ENCODE measurements at regions not wholly inside any gene's neighbourhood (a gene's known extent, or its start where the extent isn't known, plus 50 kb on each side); places are given as distances from the start of the nearest gene placed in this dataset.
"Not testable (repeated sequence)": the region's sequence is repeated elsewhere in the genome, so short reads cannot be mapped to it uniquely, and the experiment has no call there.

DNA sequence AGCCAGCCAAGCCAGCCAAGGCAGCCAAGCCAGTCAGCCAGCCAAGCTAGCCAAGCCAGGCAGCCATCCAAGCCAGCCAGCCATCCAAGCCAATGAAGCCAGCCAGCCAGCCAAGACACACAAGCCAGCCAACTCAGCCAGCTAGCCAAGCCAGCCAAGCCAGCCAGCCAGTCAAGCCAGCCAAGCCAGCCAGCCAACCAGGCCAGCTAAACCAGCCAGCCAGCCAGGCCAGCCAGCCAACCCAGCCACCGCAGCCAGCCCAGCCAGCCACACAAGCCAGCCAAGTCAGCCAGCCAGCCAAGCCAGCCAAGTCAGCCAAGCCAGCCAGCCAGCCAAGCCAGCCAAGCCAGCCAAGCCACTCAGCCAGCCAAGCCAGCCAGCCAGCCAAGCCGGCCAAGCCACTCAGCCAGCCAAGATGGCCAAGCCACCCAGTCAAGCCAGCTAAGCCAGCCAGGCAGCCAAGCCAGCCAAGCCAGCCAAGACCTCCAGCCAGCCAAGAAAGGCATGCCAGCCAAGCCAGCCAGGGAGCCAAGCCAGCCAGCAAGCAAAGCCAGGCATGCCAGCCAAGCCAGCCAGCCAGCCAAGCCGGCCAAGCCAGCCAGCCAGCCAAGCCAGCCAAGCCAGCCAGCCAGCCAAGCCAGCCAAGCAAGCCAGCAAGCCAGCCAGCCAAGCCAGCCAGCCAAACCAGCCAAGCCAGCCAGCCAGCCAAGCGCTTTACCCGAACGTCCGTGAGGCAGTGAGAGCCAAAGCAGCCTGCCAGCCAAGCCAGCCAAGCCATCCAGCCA lies 335.7 kb upstream of the PLGLB2 start:
- not testable (repeated sequence) for H3K36me3 ChIP-seq (ENCODE audit: insufficient read depth); H2AFZ ChIP-seq (ENCODE audit: low read depth); H4K20me1 ChIP-seq (ENCODE audit: insufficient read depth); H3K27me3 ChIP-seq (ENCODE audit: insufficient read depth, low read depth); H3K4me2 ChIP-seq; H3K4me1 ChIP-seq (ENCODE audit: low read depth, poor library complexity, severe bottlenecking); H3K79me2 ChIP-seq (ENCODE audit: insufficient read depth, low read depth); H3K4me3 ChIP-seq (IDR thresholded peaks at IDR 0.05; ENCODE audit: insufficient read depth, low read depth, low read length); H3K9ac ChIP-seq; H3K27ac ChIP-seq

GRCh38 chr2:87414331-87414730 lies 333.6 kb upstream of the PLGLB2 start:
- not testable (repeated sequence) for H3K4me1 ChIP-seq (ENCODE audit: low read depth, poor library complexity, severe bottlenecking); H2AFZ ChIP-seq (ENCODE audit: low read depth); H3K36me3 ChIP-seq (ENCODE audit: insufficient read depth); H3K27ac ChIP-seq; H3K79me2 ChIP-seq (ENCODE audit: insufficient read depth, low read depth); H3K4me2 ChIP-seq; H4K20me1 ChIP-seq (ENCODE audit: insufficient read depth); H3K4me3 ChIP-seq (IDR thresholded peaks at IDR 0.05; ENCODE audit: insufficient read depth, low read depth, low read length); H3K27me3 ChIP-seq (ENCODE audit: insufficient read depth, low read depth); H3K9ac ChIP-seq

DNA sequence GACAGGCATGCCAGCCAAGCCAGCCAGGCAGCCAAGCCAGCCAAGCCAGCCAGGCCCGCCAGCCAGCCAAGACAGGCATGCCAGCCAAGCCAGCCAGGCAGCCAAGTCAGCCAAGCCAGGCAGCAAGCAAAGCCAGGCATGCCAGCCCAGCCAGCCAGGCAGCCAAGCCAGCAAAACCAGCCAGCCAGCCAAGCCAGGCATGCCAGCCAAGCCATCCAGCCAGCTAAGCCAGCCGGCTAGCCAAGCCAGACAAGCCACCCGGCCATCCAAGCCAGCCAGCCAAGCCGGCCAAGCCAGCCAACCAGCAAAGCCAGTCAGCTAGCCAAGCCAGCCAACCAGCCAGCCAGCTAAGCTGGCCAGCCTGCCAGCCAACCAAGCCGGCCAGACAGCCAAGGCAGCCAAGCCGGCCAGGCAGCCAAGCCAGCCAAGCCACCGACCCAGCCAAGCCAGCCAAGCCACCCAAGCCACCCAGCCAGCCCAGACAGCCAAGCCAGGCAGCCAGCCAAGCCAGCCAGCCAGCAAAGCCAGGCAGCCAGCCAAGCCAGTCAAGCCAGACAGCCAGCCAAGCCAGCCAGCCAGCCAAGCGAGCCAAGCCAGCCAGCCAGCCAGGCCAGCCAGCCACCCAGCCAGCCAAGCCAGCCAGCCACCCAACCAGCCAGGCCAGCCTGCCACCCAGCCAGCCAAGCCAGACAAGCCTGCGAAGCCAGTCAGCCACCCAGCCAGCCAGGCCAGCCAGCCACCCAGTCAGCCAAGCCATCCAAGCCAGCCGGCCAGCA lies 332.9 kb upstream of the PLGLB2 start:
- H3K4me3 ChIP-seq (IDR thresholded peaks at IDR 0.05; ENCODE audit: insufficient read depth, low read depth, low read length); H3K27ac ChIP-seq; H4K20me1 ChIP-seq (ENCODE audit: insufficient read depth); H3K4me2 ChIP-seq; H2AFZ ChIP-seq (ENCODE audit: low read depth); H3K27me3 ChIP-seq (ENCODE audit: insufficient read depth, low read depth); H3K79me2 ChIP-seq (ENCODE audit: insufficient read depth, low read depth); H3K4me1 ChIP-seq (ENCODE audit: low read depth, poor library complexity, severe bottlenecking); H3K9ac ChIP-seq; H3K36me3 ChIP-seq (ENCODE audit: insufficient read depth): not testable (repeated sequence)

DNA sequence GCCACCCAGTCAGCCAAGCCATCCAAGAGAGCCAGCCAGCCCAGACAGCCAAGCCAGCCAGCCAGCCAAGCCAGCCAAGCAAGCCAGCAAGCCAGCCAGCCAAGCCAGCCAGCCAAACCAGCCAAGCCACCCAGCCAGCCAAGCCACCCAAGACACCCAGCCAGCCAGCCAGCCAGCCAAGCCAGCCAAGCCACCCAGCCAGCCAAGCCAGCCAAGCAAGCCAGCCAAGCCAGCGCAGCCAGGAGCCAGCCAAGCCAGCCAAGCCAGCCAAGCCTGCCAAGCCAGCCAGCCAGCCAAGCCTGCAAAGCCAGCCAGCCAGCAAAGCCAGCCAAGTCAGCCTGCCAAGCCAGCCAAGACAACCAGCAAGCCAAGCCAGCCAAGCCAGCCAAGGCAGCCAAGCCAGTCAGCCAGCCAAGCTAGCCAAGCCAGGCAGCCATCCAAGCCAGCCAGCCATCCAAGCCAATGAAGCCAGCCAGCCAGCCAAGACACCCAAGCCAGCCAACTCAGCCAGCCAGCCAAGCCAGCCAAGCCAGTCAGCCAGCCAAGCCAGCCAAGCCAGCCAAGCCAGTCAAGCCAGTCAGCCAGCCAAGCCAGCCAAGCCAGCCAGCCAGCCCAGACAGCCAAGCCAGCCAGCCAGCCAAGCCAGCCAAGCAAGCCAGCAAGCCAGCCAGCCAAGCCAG lies 332.2 kb upstream of the PLGLB2 start:
- not testable (repeated sequence) for H3K36me3 ChIP-seq (ENCODE audit: insufficient read depth); H3K79me2 ChIP-seq (ENCODE audit: insufficient read depth, low read depth); H4K20me1 ChIP-seq (ENCODE audit: insufficient read depth); H3K9ac ChIP-seq; H3K4me2 ChIP-seq; H3K4me1 ChIP-seq (ENCODE audit: low read depth, poor library complexity, severe bottlenecking); H3K27me3 ChIP-seq (ENCODE audit: insufficient read depth, low read depth); H3K4me3 ChIP-seq (IDR thresholded peaks at IDR 0.05; ENCODE audit: insufficient read depth, low read depth, low read length); H3K27ac ChIP-seq; H2AFZ ChIP-seq (ENCODE audit: low read depth)

- H3K27ac ChIP-seq; H3K4me1 ChIP-seq (ENCODE audit: low read depth, poor library complexity, severe bottlenecking); H3K4me2 ChIP-seq; H3K4me3 ChIP-seq (IDR thresholded peaks at IDR 0.05; ENCODE audit: insufficient read depth, low read depth, low read length); H3K79me2 ChIP-seq (ENCODE audit: insufficient read depth, low read depth); H3K9ac ChIP-seq; H3K27me3 ChIP-seq (ENCODE audit: insufficient read depth, low read depth); H4K20me1 ChIP-seq (ENCODE audit: insufficient read depth); H3K36me3 ChIP-seq (ENCODE audit: insufficient read depth); H2AFZ ChIP-seq (ENCODE audit: low read depth): not testable (repeated sequence)
These were observed 331.7 kb upstream of the PLGLB2 start for GRCh38 chr2:87416266-87416592.

DNA sequence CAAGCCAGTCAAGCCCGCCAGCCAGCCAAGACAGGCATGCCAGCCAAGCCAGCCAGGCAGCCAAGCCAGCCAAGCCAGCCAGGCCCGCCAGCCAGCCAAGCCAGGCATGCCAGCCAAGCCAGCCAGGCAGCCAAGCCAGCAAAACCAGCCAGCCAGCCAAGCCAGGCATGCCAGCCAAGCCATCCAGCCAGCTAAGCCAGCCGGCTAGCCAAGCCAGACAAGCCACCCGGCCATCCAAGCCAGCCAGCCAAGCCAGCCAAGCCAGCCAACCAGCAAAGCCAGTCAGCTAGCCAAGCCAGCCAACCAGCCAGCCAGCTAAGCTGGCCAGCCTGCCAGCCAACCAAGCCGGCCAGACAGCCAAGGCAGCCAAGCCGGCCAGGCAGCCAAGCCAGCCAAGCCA lies 330.7 kb upstream of the PLGLB2 start:
- not testable (repeated sequence) for H3K4me2 ChIP-seq; H2AFZ ChIP-seq (ENCODE audit: low read depth); H3K27me3 ChIP-seq (ENCODE audit: insufficient read depth, low read depth); H3K79me2 ChIP-seq (ENCODE audit: insufficient read depth, low read depth); H4K20me1 ChIP-seq (ENCODE audit: insufficient read depth); H3K4me3 ChIP-seq (IDR thresholded peaks at IDR 0.05; ENCODE audit: insufficient read depth, low read depth, low read length); H3K9ac ChIP-seq; H3K36me3 ChIP-seq (ENCODE audit: insufficient read depth); H3K27ac ChIP-seq; H3K4me1 ChIP-seq (ENCODE audit: low read depth, poor library complexity, severe bottlenecking)

- H2AFZ ChIP-seq (ENCODE audit: low read depth); H3K4me2 ChIP-seq; H3K4me3 ChIP-seq (IDR thresholded peaks at IDR 0.05; ENCODE audit: insufficient read depth, low read depth, low read length); H4K20me1 ChIP-seq (ENCODE audit: insufficient read depth); H3K27me3 ChIP-seq (ENCODE audit: insufficient read depth, low read depth); H3K4me1 ChIP-seq (ENCODE audit: low read depth, poor library complexity, severe bottlenecking); H3K9ac ChIP-seq; H3K27ac ChIP-seq; H3K79me2 ChIP-seq (ENCODE audit: insufficient read depth, low read depth); H3K36me3 ChIP-seq (ENCODE audit: insufficient read depth): not testable (repeated sequence)
These were observed 329.9 kb upstream of the PLGLB2 start for GRCh38 chr2:87417742-87418567.

DNA sequence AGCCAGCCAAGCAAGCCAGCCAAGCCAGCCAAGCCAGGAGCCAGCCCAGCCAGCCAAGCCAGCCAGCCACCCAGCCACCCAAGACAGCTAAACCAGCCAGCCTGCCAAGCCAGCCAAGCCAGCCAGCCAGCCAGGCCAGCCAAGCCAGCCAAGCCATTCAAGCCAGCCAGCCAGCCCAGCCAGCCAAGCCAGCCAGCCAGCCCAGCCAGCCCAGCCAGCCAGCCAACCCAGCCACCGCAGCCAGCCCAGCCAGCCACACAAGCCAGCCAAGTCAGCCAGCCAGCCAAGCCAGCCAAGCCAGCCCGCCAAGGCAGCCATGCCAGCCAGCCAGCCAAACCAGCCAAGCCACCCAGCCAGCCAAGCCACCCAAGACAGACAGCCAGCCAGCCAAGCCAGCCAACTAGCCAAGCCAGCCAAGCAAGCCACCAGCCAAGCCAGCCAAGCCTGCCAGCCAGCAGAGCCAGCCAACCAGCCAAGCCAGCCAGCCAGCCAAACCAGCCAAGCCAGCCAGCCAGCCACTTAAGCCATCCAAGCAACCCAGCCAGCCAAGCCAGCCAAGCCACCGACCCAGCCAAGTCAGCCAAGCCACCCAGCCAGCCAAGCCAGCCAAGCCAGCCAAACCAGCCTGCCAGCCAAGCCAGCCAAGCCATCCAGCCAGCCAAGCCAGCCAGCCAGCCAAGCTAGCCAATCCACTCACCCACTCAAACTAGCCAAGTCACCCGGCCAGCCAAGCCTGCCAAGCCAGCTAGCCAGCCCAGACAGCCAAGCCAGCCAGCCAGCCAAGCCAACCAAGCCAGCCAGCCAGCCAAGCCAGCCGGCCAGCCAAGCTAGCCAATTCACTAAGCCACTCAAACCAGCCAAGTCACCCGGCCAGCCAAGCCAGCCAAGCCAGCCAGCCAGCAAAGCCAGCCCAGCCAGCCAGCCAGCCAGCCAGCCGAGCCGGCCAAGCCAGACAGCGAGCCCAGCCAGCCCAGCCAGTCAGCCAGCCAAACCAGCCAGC lies 328.8 kb upstream of the PLGLB2 start:
- not testable (repeated sequence) for H3K27ac ChIP-seq; H3K4me3 ChIP-seq (IDR thresholded peaks at IDR 0.05; ENCODE audit: insufficient read depth, low read depth, low read length); H3K4me1 ChIP-seq (ENCODE audit: low read depth, poor library complexity, severe bottlenecking); H4K20me1 ChIP-seq (ENCODE audit: insufficient read depth); H3K27me3 ChIP-seq (ENCODE audit: insufficient read depth, low read depth); H2AFZ ChIP-seq (ENCODE audit: low read depth); H3K36me3 ChIP-seq (ENCODE audit: insufficient read depth); H3K79me2 ChIP-seq (ENCODE audit: insufficient read depth, low read depth); H3K9ac ChIP-seq; H3K4me2 ChIP-seq

GRCh38 chr2:87419980-87420379 lies 327.9 kb upstream of the PLGLB2 start:
- not testable (repeated sequence) for H3K27ac ChIP-seq; H4K20me1 ChIP-seq (ENCODE audit: insufficient read depth); H3K4me3 ChIP-seq (IDR thresholded peaks at IDR 0.05; ENCODE audit: insufficient read depth, low read depth, low read length); H3K79me2 ChIP-seq (ENCODE audit: insufficient read depth, low read depth); H3K36me3 ChIP-seq (ENCODE audit: insufficient read depth); H3K9ac ChIP-seq; H2AFZ ChIP-seq (ENCODE audit: low read depth); H3K4me1 ChIP-seq (ENCODE audit: low read depth, poor library complexity, severe bottlenecking); H3K27me3 ChIP-seq (ENCODE audit: insufficient read depth, low read depth); H3K4me2 ChIP-seq
